GM21526 (cell line): ENCODE measurements at regions not wholly inside any gene's neighbourhood (a gene's known extent, or its start where the extent isn't known, plus 50 kb on each side); places are given as distances from the start of the nearest gene placed in this dataset.

Source experiments
- ATAC-seq: cut with Tn5 transposase; IDR thresholded peaks from one replicate; pipeline ENCODE4 v1.9.1; 2021; ENCODE audit warnings: moderate library complexity; ENCODE audit not compliant: unreplicated experiment, low FRiP score

- ATAC-seq = no peak
These were observed 113.9 kb downstream of the THNSL2 start for GRCh38 chr2:88283886-88284592.

- ATAC-seq = no peak
These were observed 111.4 kb downstream of the THNSL2 start for GRCh38 chr2:88281302-88282217.

- no peak for ATAC-seq
These were observed 99.7 kb downstream of the THNSL2 start for GRCh38 chr2:88269836-88270235.

GRCh38 chr2:88265352-88266303 lies 95.5 kb downstream of the THNSL2 start:
- ATAC-seq = no peak

- ATAC-seq = no peak
These were observed 93.7 kb downstream of the THNSL2 start for GRCh38 chr2:88263861-88264260.

- ATAC-seq = no peak
These were observed 91.6 kb downstream of the THNSL2 start for GRCh38 chr2:88261725-88262124.

- no peak for ATAC-seq
These were observed 88.1 kb downstream of the THNSL2 start for GRCh38 chr2:88258208-88258607.

GRCh38 chr2:88254437-88255091 lies 84.4 kb downstream of the THNSL2 start:
- ATAC-seq = no peak

GRCh38 chr2:88253997-88254396 lies 83.9 kb downstream of the THNSL2 start:
- no peak for ATAC-seq

GRCh38 chr2:88253375-88253774 lies 83.2 kb downstream of the THNSL2 start:
- no peak for ATAC-seq

- no peak for ATAC-seq
These were observed 82.5 kb downstream of the THNSL2 start for GRCh38 chr2:88252646-88253045.

- ATAC-seq = no peak
These were observed 82.0 kb downstream of the THNSL2 start for GRCh38 chr2:88252111-88252510.

- ATAC-seq = no peak
These were observed 80.3 kb downstream of the THNSL2 start for GRCh38 chr2:88250404-88250803.

- ATAC-seq = no peak
These were observed 78.2 kb downstream of the THNSL2 start for GRCh38 chr2:88248280-88248828.

GRCh38 chr2:88247531-88247930 lies 77.4 kb downstream of the THNSL2 start:
- no peak for ATAC-seq

- no peak for ATAC-seq
These were observed 75.0 kb downstream of the THNSL2 start for GRCh38 chr2:88245109-88245508.

GRCh38 chr2:88239781-88240180 lies 69.6 kb downstream of the THNSL2 start:
- no peak for ATAC-seq

- no peak for ATAC-seq
These were observed 66.5 kb downstream of the THNSL2 start for GRCh38 chr2:88236666-88237065.
